HCT116 (cell line): ENCODE measurements at regions not wholly inside any gene's neighbourhood (a gene's known extent, or its start where the extent isn't known, plus 50 kb on each side); places are given as distances from the start of the nearest gene placed in this dataset.

Experiments used
- ATF3 ChIP-seq: IDR thresholded peaks from 2 replicates; pipeline ENCODE4 v1.6.1; 2012
- CBX3 ChIP-seq: IDR thresholded peaks from 2 replicates; pipeline ENCODE4 v1.6.1; 2012; ENCODE audit warnings: low read depth
- CTCF ChIP-seq, 3 experiments: fragments of 200-600 bp in 1 of 3; sonication (generic) in 1 of 3; IDR thresholded peaks in 2 of 3; conservative IDR thresholded peaks in 1 of 3; 2 replicates each; pipeline ENCODE4 v1.5.1; 2012 to 2017; ENCODE audit warnings: low read depth in 2 of 3, low read length in 2 of 3, antibody characterized with exemption in 1 of 3, borderline replicate concordance in 1 of 3, control low read depth in 1 of 3, mild to moderate bottlenecking in 1 of 3, mixed read lengths in 1 of 3, mixed run types in 1 of 3, moderate library complexity in 1 of 3; ENCODE audit not compliant: insufficient read depth in 1 of 3
- EZH2 ChIP-seq: fragments of 200-600 bp; sonication (generic); IDR thresholded peaks from 2 replicates; pipeline ENCODE4 v1.6.1; 2017; ENCODE audit warnings: antibody characterized with exemption, mixed run types
- MAX ChIP-seq: IDR thresholded peaks from 2 replicates; pipeline ENCODE4 v1.6.1; 2012
- POLR2A ChIP-seq: IDR thresholded peaks from 2 replicates; pipeline ENCODE4 v1.7.0; 2011; ENCODE audit warnings: borderline replicate concordance; ENCODE audit not compliant: insufficient read depth, insufficient read length; ENCODE audit errors: extremely low read depth
- POLR2AphosphoS5 ChIP-seq: IDR thresholded peaks from 2 replicates; pipeline ENCODE4 v1.6.1; 2011; ENCODE audit warnings: mild to moderate bottlenecking, low read depth, low read length, moderate library complexity
- REST ChIP-seq: IDR thresholded peaks from 2 replicates; pipeline ENCODE4 v1.6.1; 2012; ENCODE audit warnings: low read depth
- SIN3A ChIP-seq: IDR thresholded peaks from 2 replicates; pipeline ENCODE4 v1.6.1; 2012; ENCODE audit warnings: low read depth
- ZFX ChIP-seq: fragments of 450-650 bp; IDR thresholded peaks from 2 replicates; pipeline ENCODE4 v1.6.1; 2017

DNA sequence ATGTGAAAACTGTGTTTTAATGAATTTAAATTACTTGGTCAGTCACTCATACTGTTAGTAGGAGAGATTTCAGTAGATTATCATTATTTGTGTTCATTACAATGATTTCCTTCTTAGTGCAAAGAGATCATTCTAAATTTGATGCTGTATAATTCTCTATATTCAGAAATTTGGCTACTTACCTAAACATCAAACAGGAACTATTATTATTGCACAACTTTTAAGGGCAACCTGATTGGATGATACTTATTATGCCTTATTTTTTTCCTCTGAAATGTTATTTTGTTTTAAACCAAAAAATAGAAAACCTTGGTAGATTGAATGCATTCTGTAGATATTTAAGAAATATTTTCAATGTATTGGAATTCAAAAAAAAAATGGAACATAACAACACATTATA, 436.4 kb upstream of the PCDH15 start:
- no peak for TF ChIP-seq POLR2AphosphoS5
- TF ChIP-seq ATF3: no peak
- no peak for TF ChIP-seq MAX
- no peak for TF ChIP-seq EZH2
- no peak for TF ChIP-seq CTCF (IDR thresholded peaks at IDR 0.05 in 2 of 3, conservative IDR thresholded peaks at IDR 0.05 in 1 of 3; ENCODE audit: borderline replicate concordance in 1 of 3, insufficient read depth in 1 of 3, low read depth in 2 of 3, low read length in 2 of 3)
- TF ChIP-seq SIN3A: no peak
- TF ChIP-seq REST: no peak
- TF ChIP-seq POLR2A: no peak
- no peak for TF ChIP-seq ZFX
- no peak for TF ChIP-seq CBX3
